Panc1 (cell line): ENCODE measurements at regions not wholly inside any gene's neighbourhood (a gene's known extent, or its start where the extent isn't known, plus 50 kb on each side); places are given as distances from the start of the nearest gene placed in this dataset.

ENCODE experiments used
- ATAC-seq: fragments of 200-7000 bp; cut with Tn5 transposase; 2 replicates; pipeline ENCODE4 v1.9.1; 2020; ENCODE audit warnings: mild to moderate bottlenecking, moderate library complexity
- BruUV-seq: library from RNA; stranded (reverse); fragments of 400-500 nt; replicated peaks from 2 replicates; lab custom pipeline; 2021; lab: Mats Ljungman, UMichigan
- CTCF ChIA-PET: fragments of 300-600 bp; sonication (Branson Sonifier 250); formaldehyde crosslinking; loops from one replicate; lab custom pipeline; 2022; ENCODE audit warnings: antibody characterized with exemption; lab: Charles Lee
- POLR2A ChIA-PET: fragments of 300-600 bp; sonication (Branson Sonifier 250); formaldehyde crosslinking; loops from one replicate; lab custom pipeline; 2022; ENCODE audit warnings: antibody characterized with exemption; lab: Charles Lee
- DNase-seq: peaks from one replicate; pipeline ENCODE4 v3.0.0-alpha.2; 2010; ENCODE audit warnings: low read depth, low spot score
- H3K27ac ChIP-seq: 2 replicates; pipeline ENCODE4 v1.5.1; 2011; ENCODE audit warnings: mild to moderate bottlenecking, low read length, inconsistent platforms
- H3K27me3 ChIP-seq: fragments of 200-500 bp; sonication (Bioruptor generic); 2 replicates; pipeline ENCODE4 v1.6.0; 2014; ENCODE audit warnings: low read length, inconsistent platforms; ENCODE audit not compliant: control insufficient read depth, insufficient read depth
- H3K36me3 ChIP-seq: fragments of 200-500 bp; sonication (Bioruptor generic); 2 replicates; pipeline ENCODE4 v1.5.1; 2014; ENCODE audit warnings: inconsistent platforms, mild to moderate bottlenecking, low read length, moderate library complexity; ENCODE audit not compliant: control insufficient read depth, insufficient read depth
- H3K4me1 ChIP-seq: 2 replicates; pipeline ENCODE4 v1.5.1; 2011; ENCODE audit warnings: inconsistent platforms, mild to moderate bottlenecking, low read length, moderate library complexity; ENCODE audit not compliant: control insufficient read depth, insufficient read depth
- H3K4me3 ChIP-seq, 2 experiments: 2 replicates each; pipeline ENCODE4 v1.5.1; 2011 to 2012; ENCODE audit warnings: low read depth in 2 of 2, low read length in 2 of 2, mild to moderate bottlenecking in 2 of 2, inconsistent platforms in 1 of 2, moderate library complexity in 1 of 2
- H3K9me3 ChIP-seq: fragments of 200-500 bp; sonication (Bioruptor generic); 2 replicates; pipeline ENCODE4 v1.5.1; 2014; ENCODE audit warnings: low read depth, mild to moderate bottlenecking, inconsistent platforms, low read length, moderate library complexity; ENCODE audit not compliant: control insufficient read depth, insufficient read depth
- POLR2AphosphoS5 ChIP-seq: IDR thresholded peaks from 2 replicates; pipeline ENCODE4 v1.6.1; 2012; ENCODE audit warnings: mild to moderate bottlenecking, low read depth, low read length, moderate library complexity
- SIN3A ChIP-seq: IDR thresholded peaks from 2 replicates; pipeline ENCODE4 v1.6.1; 2012; ENCODE audit warnings: low read depth, mild to moderate bottlenecking, low read length, moderate library complexity, borderline replicate concordance; ENCODE audit not compliant: insufficient read depth
- TCF7L2 ChIP-seq: IDR thresholded peaks from 2 replicates; pipeline ENCODE4 v1.6.1; 2011; ENCODE audit warnings: mild to moderate bottlenecking, low read depth, low read length, inconsistent platforms
- in situ Hi-C: cut with HindIII; loops from 2 replicates; pipeline ENCODE4 v1.10.0; 2016; ENCODE audit warnings: low sequenced_read_pairs, low pct_unique_long_range_greater_than_20kb
- intact Hi-C: fragments of 100-400 bp; cut with micrococcal nuclease; formaldehyde crosslinking; loops from one replicate; pipeline ENCODE4 v1.10.0; 2022; ENCODE audit not compliant: unreplicated experiment
- TF ChIP-seq, protein P1 (sequence below): fragments of 450-650 bp; IDR thresholded peaks from 2 replicates; pipeline ENCODE4 v1.5.1; 2017; ENCODE audit warnings: mild to moderate bottlenecking
- TF ChIP-seq, protein P2 (sequence below), 2 experiments: IDR thresholded peaks; 2 replicates each; pipeline ENCODE4 v1.6.1; 2011 to 2012; ENCODE audit warnings: low read depth in 2 of 2, control low read depth in 1 of 2, low read length in 1 of 2, mild to moderate bottlenecking in 1 of 2, moderate library complexity in 1 of 2; ENCODE audit not compliant: insufficient read depth in 1 of 2

DNA sequence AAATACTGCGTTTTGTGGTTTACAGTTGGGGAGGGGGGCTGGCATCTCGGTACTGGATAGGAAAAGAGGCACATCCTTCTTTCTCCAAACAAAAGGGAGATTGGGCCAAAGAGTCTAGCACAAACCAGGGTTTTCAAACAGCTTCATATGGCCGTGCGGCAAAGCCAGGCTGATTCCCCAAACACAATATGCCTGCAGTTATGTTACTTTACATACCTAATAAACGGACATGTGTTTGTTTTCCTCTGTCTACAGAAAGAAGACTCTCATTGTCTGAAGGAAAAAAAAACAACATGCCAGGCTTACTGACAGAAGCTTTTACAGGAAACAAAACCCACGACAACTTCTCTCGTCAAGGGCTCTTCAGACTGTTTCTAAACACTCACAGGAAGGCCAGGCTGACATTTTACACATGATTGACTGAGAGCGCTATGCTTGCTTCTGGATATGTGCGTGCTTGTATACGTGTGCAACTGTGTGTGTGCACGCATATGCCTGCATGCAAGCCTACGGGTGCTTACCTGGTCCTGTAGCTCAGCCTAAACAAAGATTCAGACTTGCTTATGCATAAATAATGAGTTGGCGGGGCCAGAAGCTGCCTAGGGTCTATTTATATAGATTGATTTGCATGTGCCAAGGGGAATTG, 461.0 kb upstream of the C16orf82 start:
- BruUV-seq = no TSS peak
- in situ Hi-C loops (no loop called here), intact Hi-C loops (no loop called here)
- no peak overlapping the region for H3K27ac ChIP-seq
- no peaks in the 10 kb centered on the region for H3K27me3 ChIP-seq
- H3K9me3 ChIP-seq = no peaks in the 10 kb centered on the region
- H3K4me3 ChIP-seq = no peak overlapping the region
- H3K36me3 ChIP-seq = no peaks in the 10 kb centered on the region
- ATAC-seq (no peak), DNase-seq (no peak)
- ChIA-PET POLR2A (no interaction called here), CTCF (no interaction called here)
- no peak for TF ChIP-seq POLR2AphosphoS5
- TF ChIP-seq SIN3A = no peak
- TF ChIP-seq, protein P1, sequence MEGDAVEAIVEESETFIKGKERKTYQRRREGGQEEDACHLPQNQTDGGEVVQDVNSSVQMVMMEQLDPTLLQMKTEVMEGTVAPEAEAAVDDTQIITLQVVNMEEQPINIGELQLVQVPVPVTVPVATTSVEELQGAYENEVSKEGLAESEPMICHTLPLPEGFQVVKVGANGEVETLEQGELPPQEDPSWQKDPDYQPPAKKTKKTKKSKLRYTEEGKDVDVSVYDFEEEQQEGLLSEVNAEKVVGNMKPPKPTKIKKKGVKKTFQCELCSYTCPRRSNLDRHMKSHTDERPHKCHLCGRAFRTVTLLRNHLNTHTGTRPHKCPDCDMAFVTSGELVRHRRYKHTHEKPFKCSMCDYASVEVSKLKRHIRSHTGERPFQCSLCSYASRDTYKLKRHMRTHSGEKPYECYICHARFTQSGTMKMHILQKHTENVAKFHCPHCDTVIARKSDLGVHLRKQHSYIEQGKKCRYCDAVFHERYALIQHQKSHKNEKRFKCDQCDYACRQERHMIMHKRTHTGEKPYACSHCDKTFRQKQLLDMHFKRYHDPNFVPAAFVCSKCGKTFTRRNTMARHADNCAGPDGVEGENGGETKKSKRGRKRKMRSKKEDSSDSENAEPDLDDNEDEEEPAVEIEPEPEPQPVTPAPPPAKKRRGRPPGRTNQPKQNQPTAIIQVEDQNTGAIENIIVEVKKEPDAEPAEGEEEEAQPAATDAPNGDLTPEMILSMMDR = no peak
- no peak for TF ChIP-seq TCF7L2
- TF ChIP-seq, protein P2, sequence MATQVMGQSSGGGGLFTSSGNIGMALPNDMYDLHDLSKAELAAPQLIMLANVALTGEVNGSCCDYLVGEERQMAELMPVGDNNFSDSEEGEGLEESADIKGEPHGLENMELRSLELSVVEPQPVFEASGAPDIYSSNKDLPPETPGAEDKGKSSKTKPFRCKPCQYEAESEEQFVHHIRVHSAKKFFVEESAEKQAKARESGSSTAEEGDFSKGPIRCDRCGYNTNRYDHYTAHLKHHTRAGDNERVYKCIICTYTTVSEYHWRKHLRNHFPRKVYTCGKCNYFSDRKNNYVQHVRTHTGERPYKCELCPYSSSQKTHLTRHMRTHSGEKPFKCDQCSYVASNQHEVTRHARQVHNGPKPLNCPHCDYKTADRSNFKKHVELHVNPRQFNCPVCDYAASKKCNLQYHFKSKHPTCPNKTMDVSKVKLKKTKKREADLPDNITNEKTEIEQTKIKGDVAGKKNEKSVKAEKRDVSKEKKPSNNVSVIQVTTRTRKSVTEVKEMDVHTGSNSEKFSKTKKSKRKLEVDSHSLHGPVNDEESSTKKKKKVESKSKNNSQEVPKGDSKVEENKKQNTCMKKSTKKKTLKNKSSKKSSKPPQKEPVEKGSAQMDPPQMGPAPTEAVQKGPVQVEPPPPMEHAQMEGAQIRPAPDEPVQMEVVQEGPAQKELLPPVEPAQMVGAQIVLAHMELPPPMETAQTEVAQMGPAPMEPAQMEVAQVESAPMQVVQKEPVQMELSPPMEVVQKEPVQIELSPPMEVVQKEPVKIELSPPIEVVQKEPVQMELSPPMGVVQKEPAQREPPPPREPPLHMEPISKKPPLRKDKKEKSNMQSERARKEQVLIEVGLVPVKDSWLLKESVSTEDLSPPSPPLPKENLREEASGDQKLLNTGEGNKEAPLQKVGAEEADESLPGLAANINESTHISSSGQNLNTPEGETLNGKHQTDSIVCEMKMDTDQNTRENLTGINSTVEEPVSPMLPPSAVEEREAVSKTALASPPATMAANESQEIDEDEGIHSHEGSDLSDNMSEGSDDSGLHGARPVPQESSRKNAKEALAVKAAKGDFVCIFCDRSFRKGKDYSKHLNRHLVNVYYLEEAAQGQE (IDR thresholded peaks at IDR 0.05; ENCODE audit: insufficient read depth in 1 of 2, low read depth in 2 of 2, low read length in 1 of 2) = no peak
- H3K4me1 ChIP-seq = no peaks in the 10 kb centered on the region

DNA sequence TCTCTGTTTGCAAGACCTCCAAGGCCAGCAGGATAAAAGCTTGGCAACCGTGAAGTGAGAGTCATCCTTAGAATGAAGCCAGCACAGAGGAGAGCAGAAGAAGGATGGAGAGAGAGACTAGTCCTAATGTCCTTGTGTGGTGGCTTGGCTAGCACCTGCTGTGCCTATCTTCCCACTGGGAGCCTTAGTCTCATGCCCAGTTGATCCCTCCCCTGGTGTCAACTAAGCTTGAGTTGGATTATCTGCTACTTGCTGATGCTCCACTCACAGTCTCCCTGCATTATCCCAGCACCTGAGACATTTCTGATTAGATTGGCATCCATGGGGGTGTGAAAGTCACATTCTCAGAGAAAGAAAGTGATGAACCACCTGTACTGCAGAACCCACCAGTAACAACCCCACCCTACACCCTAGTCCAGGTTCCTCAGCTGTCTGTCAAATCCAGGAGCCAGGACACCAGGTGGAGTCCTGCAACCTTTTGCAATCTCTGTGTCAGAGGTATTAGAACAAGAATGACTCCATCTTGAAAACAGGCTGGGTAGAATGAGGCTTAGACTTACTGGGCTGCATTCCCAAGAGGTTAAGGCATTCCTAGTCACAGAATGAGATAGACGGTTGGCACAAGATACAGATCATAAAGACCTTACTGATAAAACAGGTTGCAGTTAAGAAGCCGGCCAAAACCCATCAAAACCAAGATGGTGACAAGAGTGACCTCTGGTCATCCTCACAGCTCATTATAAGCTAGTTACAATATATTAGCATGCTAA, 460.2 kb upstream of the C16orf82 start:
- CTCF ChIA-PET = no interaction called here
- DNase-seq (no peak), ATAC-seq (no peak)
- in situ Hi-C loops = no loop called here
- no peak overlapping the region for H3K27ac ChIP-seq
- H3K4me1 ChIP-seq = no peaks in the 10 kb centered on the region
- H3K9me3 ChIP-seq = no peaks in the 10 kb centered on the region
- H3K4me3 ChIP-seq = no peak overlapping the region
- POLR2A ChIA-PET = no interaction called here
- no peaks in the 10 kb centered on the region for H3K27me3 ChIP-seq
- no peaks in the 10 kb centered on the region for H3K36me3 ChIP-seq
- intact Hi-C loops = no loop called here
- TF ChIP-seq TCF7L2 (no peak), POLR2AphosphoS5 (no peak), SIN3A (no peak)
- TF ChIP-seq, protein P2 (IDR thresholded peaks at IDR 0.05; ENCODE audit: insufficient read depth in 1 of 2, low read depth in 2 of 2, low read length in 1 of 2) = no peak
- TF ChIP-seq, protein P1 = no peak
- BruUV-seq = no TSS peak
